Endodermal cell (in vitro differentiated cells): ENCODE measurements at regions not wholly inside any gene's neighbourhood (a gene's known extent, or its start where the extent isn't known, plus 50 kb on each side); places are given as distances from the start of the nearest gene placed in this dataset.

Experiments used
- DNase-seq: peaks from one replicate; pipeline ENCODE4 v3.0.0-alpha.2; 2017
- H3K27ac ChIP-seq: 2 replicates; pipeline ENCODE4 v1.5.1; 2013; ENCODE audit warnings: mild to moderate bottlenecking, low read depth, low read length, moderate library complexity
- H3K27me3 ChIP-seq: 2 replicates; pipeline ENCODE4 v1.6.1; 2013; ENCODE audit warnings: mild to moderate bottlenecking, low read length, moderate library complexity; ENCODE audit not compliant: insufficient read depth, control insufficient read depth, poor library complexity, severe bottlenecking
- H3K36me3 ChIP-seq: 2 replicates; pipeline ENCODE4 v1.7.0; 2013; ENCODE audit warnings: mild to moderate bottlenecking, low read length, moderate library complexity; ENCODE audit not compliant: control insufficient read depth, insufficient read depth
- H3K4me1 ChIP-seq: one replicate; pipeline ENCODE4 v1.7.0; 2013; ENCODE audit warnings: low read length; ENCODE audit not compliant: control insufficient read depth, insufficient read depth
- H3K4me3 ChIP-seq: 2 replicates; pipeline ENCODE4 v1.5.1; 2013; ENCODE audit warnings: mild to moderate bottlenecking, low read length, moderate library complexity
- H3K9ac ChIP-seq: 2 replicates; pipeline ENCODE4 v1.6.1; 2013; ENCODE audit warnings: mild to moderate bottlenecking, low read length, moderate library complexity; ENCODE audit not compliant: poor library complexity, severe bottlenecking; ENCODE audit errors: extremely low read depth
- H3K9me3 ChIP-seq: 2 replicates; pipeline ENCODE4 v1.6.1; 2013; ENCODE audit warnings: mild to moderate bottlenecking, low read length, moderate library complexity; ENCODE audit not compliant: control insufficient read depth
- H3K27ac Mint-ChIP-seq: 2 replicates; pipeline ENCODE4 v1.8.0; 2020; ENCODE audit warnings: mixed read lengths
- H3K27me3 Mint-ChIP-seq: 2 replicates; pipeline ENCODE4 v1.8.0; 2021; ENCODE audit warnings: mild to moderate bottlenecking, mixed read lengths; ENCODE audit not compliant: insufficient read depth
- H3K36me3 Mint-ChIP-seq: 2 replicates; pipeline ENCODE4 v1.8.0; 2020; ENCODE audit warnings: low read depth, mixed read lengths
- H3K4me1 Mint-ChIP-seq: 2 replicates; pipeline ENCODE4 v1.8.0; 2020; ENCODE audit warnings: mixed read lengths
- H3K4me3 Mint-ChIP-seq: 2 replicates; pipeline ENCODE4 v1.8.0; 2020; ENCODE audit warnings: mild to moderate bottlenecking, moderate library complexity, mixed read lengths
- H3K9me3 Mint-ChIP-seq: 2 replicates; pipeline ENCODE4 v1.8.0; 2020; ENCODE audit warnings: mild to moderate bottlenecking, mixed read lengths
- CTCF ChIP-seq: fragments of 200-600 bp; sonication (generic); conservative IDR thresholded peaks from 2 replicates; pipeline ENCODE4 v1.5.0; 2021; ENCODE audit warnings: antibody characterized with exemption, mild to moderate bottlenecking
- WGBS, 2 experiments: methylation state at CpG; one replicate each; pipeline versions ENCODE4 v1.1.5 to v1.1.7; 2013; ENCODE audit warnings: missing lambda C conversion rate in 2 of 2, mixed read lengths in 1 of 2; ENCODE audit not compliant: insufficient coverage in 1 of 2, insufficient read length in 1 of 2; 5-methylcytosine and 5-hydroxymethylcytosine counted together

- no peak overlapping the region for H3K4me3 Mint-ChIP-seq
- Histone ChIP-seq H3K27me3 (no peaks in the 10 kb centered on the region), H3K9me3 (no peaks in the 10 kb centered on the region), H3K4me3 (no peak overlapping the region), H3K4me1 (peaks cover 5% of the 10 kb centered on the region), H3K36me3 (no peaks in the 10 kb centered on the region), H3K27ac (peak overlapping the region; percentile 40), H3K9ac (no peak overlapping the region)
- peaks cover 12% of the 10 kb centered on the region for H3K4me1 Mint-ChIP-seq
- H3K36me3 Mint-ChIP-seq = no peaks in the 10 kb centered on the region
- H3K27me3 Mint-ChIP-seq = peaks cover 11% of the 10 kb centered on the region
- WGBS, 2 experiments = 86 to 96% methylated on average over 4 to 7 of the region's 7 CpGs
- H3K9me3 Mint-ChIP-seq = no peaks in the 10 kb centered on the region
- TF ChIP-seq CTCF = no peak
- no peak for DNase-seq
- no peak overlapping the region for H3K27ac Mint-ChIP-seq
Observed at GRCh38 chr13:99903140-99903539, 68.4 kb downstream of the ZIC5 start.

- Histone ChIP-seq H3K4me1 (no peaks in the 10 kb centered on the region), H3K9me3 (no peaks in the 10 kb centered on the region), H3K36me3 (no peaks in the 10 kb centered on the region), H3K27ac (peak overlapping the region; percentile 40), H3K9ac (no peak overlapping the region), H3K4me3 (no peak overlapping the region), H3K27me3 (no peaks in the 10 kb centered on the region)
- no peak for DNase-seq
- Mint-ChIP-seq H3K27ac (no peak overlapping the region), H3K36me3 (no peaks in the 10 kb centered on the region), H3K4me1 (peaks cover 7% of the 10 kb centered on the region), H3K9me3 (no peaks in the 10 kb centered on the region), H3K4me3 (no peak overlapping the region), H3K27me3 (peaks cover 16% of the 10 kb centered on the region)
- no peak for TF ChIP-seq CTCF
- WGBS, 2 experiments = 78 to 82% methylated on average over 4 of the region's 4 CpGs
Observed at GRCh38 chr13:99902657-99903056, 68.9 kb downstream of the ZIC5 start.

GRCh38 chr13:99900960-99901359, 70.6 kb downstream of the ZIC5 start:
- Histone ChIP-seq H3K9ac (no peak overlapping the region), H3K4me1 (no peaks in the 10 kb centered on the region), H3K4me3 (no peak overlapping the region), H3K9me3 (no peaks in the 10 kb centered on the region), H3K27me3 (peaks cover 15% of the 10 kb centered on the region), H3K36me3 (no peaks in the 10 kb centered on the region), H3K27ac (no peak overlapping the region)
- Mint-ChIP-seq H3K4me1 (peaks cover 7% of the 10 kb centered on the region), H3K36me3 (no peaks in the 10 kb centered on the region), H3K27me3 (peaks cover 28% of the 10 kb centered on the region), H3K9me3 (no peaks in the 10 kb centered on the region), H3K27ac (no peak overlapping the region), H3K4me3 (no peak overlapping the region)
- DNase-seq = no peak
- WGBS, 2 experiments = 93 to 96% methylated on average over 5 to 8 of the region's 8 CpGs
- TF ChIP-seq CTCF = no peak
